Natural killer cell (primary cell): ENCODE measurements at regions not wholly inside any gene's neighbourhood (a gene's known extent, or its start where the extent isn't known, plus 50 kb on each side); places are given as distances from the start of the nearest gene placed in this dataset.

Experiments
- ATAC-seq, 3 donors: fragments of 150-1000 bp in 2 of 3; fragments of 200-7000 bp in 1 of 3; cut with Tn5 transposase; 1 replicate in 1 of 3; 2 replicates in 2 of 3; pipeline ENCODE4 v1.10.0; 2021; ENCODE audit warnings: mild to moderate bottlenecking in 2 of 3, moderate library complexity in 2 of 3
- DNase-seq, 2 donors: peaks; one replicate each; pipeline versions ENCODE4 v3.0.0 to v3.0.0-alpha.2; 2013 to 2021; ENCODE audit warnings: mixed read lengths in 1 of 2
- H3K27ac ChIP-seq: one replicate; pipeline ENCODE4 v1.5.1; 2013; ENCODE audit warnings: mild to moderate bottlenecking, low read length
- H3K27me3 ChIP-seq: one replicate; pipeline ENCODE4 v1.6.1; 2013; ENCODE audit warnings: low read length; ENCODE audit not compliant: control insufficient read depth, insufficient read depth
- H3K36me3 ChIP-seq: one replicate; pipeline ENCODE4 v1.6.1; 2013; ENCODE audit warnings: low read length; ENCODE audit not compliant: control insufficient read depth, insufficient read depth
- H3K4me1 ChIP-seq: one replicate; pipeline ENCODE4 v1.6.1; 2013; ENCODE audit warnings: low read length; ENCODE audit not compliant: control insufficient read depth, insufficient read depth
- H3K4me3 ChIP-seq: one replicate; pipeline ENCODE4 v1.5.1; 2013; ENCODE audit warnings: low read length
- H3K9me3 ChIP-seq: one replicate; pipeline ENCODE4 v1.6.1; 2013; ENCODE audit warnings: low read length; ENCODE audit not compliant: control insufficient read depth, insufficient read depth
- H3K27ac Mint-ChIP-seq, 2 donors: one replicate each; pipeline ENCODE4 v1.8.0; 2022; ENCODE audit warnings: mild to moderate bottlenecking in 2 of 2, mixed read lengths in 2 of 2, moderate library complexity in 1 of 2
- H3K27me3 Mint-ChIP-seq, 2 donors: one replicate each; pipeline ENCODE4 v1.8.0; 2022; ENCODE audit warnings: low read depth in 2 of 2, mixed read lengths in 2 of 2
- H3K36me3 Mint-ChIP-seq: one replicate; pipeline ENCODE4 v1.8.0; 2022; ENCODE audit warnings: mixed read lengths
- H3K4me1 Mint-ChIP-seq, 2 donors: one replicate each; pipeline ENCODE4 v1.8.0; 2022; ENCODE audit warnings: mixed read lengths in 2 of 2
- H3K4me3 Mint-ChIP-seq: one replicate; pipeline ENCODE4 v1.8.0; 2022; ENCODE audit warnings: mild to moderate bottlenecking, moderate library complexity, mixed read lengths
- H3K9me3 Mint-ChIP-seq, 2 donors: one replicate each; pipeline ENCODE4 v1.8.0; 2022; ENCODE audit warnings: mixed read lengths in 2 of 2
- WGBS: methylation state at CpG from one replicate; pipeline ENCODE4 v1.1.7; 2013; ENCODE audit warnings: missing lambda C conversion rate; ENCODE audit not compliant: insufficient coverage; 5-methylcytosine and 5-hydroxymethylcytosine counted together
- intact Hi-C: fragments of 100-400 bp; cut with micrococcal nuclease; formaldehyde crosslinking; loops from one replicate; pipeline ENCODE4 v1.14.2; 2022
- TF ChIP-seq, protein P1 (sequence below): fragments of 200-600 bp; IDR thresholded peaks from one replicate; pipeline ENCODE4 v1.8.0; 2022; ENCODE audit warnings: antibody characterized with exemption

GRCh38 chr15:45857291-45857690 lies 222.5 kb downstream of the SQOR start:
- intact Hi-C loops: no loop called here
- Histone ChIP-seq H3K4me1 (no peaks in the 10 kb centered on the region), H3K27ac (no peak overlapping the region), H3K4me3 (no peak overlapping the region), H3K27me3 (no peaks in the 10 kb centered on the region), H3K9me3 (no peaks in the 10 kb centered on the region), H3K36me3 (no peaks in the 10 kb centered on the region)
- Mint-ChIP-seq H3K36me3 (no peaks in the 10 kb centered on the region), H3K4me3 (no peak overlapping the region), H3K27me3 (no peaks in the 10 kb centered on the region), H3K9me3 (peaks cover 0 to 6% of the 10 kb centered on the region in 2 donors), H3K27ac (no peak overlapping the region), H3K4me1 (no peaks in the 10 kb centered on the region)
- WGBS: 72% methylated on average over 4 of the region's 5 CpGs
- DNase-seq (no peak), ATAC-seq (no peak)
- TF ChIP-seq, protein P1, sequence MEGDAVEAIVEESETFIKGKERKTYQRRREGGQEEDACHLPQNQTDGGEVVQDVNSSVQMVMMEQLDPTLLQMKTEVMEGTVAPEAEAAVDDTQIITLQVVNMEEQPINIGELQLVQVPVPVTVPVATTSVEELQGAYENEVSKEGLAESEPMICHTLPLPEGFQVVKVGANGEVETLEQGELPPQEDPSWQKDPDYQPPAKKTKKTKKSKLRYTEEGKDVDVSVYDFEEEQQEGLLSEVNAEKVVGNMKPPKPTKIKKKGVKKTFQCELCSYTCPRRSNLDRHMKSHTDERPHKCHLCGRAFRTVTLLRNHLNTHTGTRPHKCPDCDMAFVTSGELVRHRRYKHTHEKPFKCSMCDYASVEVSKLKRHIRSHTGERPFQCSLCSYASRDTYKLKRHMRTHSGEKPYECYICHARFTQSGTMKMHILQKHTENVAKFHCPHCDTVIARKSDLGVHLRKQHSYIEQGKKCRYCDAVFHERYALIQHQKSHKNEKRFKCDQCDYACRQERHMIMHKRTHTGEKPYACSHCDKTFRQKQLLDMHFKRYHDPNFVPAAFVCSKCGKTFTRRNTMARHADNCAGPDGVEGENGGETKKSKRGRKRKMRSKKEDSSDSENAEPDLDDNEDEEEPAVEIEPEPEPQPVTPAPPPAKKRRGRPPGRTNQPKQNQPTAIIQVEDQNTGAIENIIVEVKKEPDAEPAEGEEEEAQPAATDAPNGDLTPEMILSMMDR: no peak

DNA sequence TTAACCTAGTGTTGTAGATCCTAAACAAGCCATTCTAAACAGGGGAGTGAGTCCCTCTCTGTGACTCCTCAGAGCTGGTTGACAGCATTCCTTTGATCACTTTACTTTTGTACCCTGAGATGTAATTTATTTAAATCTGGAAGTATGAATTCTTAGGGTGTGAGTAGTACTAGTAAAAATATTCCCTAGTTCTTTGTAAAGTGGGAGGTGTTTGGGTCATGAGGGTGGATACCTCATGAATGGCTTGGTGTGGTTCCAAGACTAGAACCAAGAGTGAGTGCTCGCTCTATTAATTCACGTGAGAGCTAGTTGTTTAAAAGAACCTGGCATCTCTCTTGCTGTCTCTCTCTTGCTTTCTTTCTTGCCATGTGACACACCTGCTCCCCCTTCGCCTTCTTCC lies 223.7 kb downstream of the SQOR start:
- Mint-ChIP-seq H3K4me3 (no peak overlapping the region), H3K4me1 (no peaks in the 10 kb centered on the region), H3K27ac (no peak overlapping the region), H3K27me3 (no peaks in the 10 kb centered on the region), H3K9me3 (peaks cover 0 to 4% of the 10 kb centered on the region in 2 donors), H3K36me3 (no peaks in the 10 kb centered on the region)
- H3K36me3 ChIP-seq: no peaks in the 10 kb centered on the region
- no peak overlapping the region for H3K27ac ChIP-seq
- no peaks in the 10 kb centered on the region for H3K27me3 ChIP-seq
- H3K4me1 ChIP-seq: no peaks in the 10 kb centered on the region
- intact Hi-C loops: no loop called here
- DNase-seq (no peak), ATAC-seq (no peak)
- no peak overlapping the region for H3K4me3 ChIP-seq
- TF ChIP-seq, protein P1: no peak
- 71% methylated on average over 3 of the region's 3 CpGs for WGBS
- H3K9me3 ChIP-seq: no peaks in the 10 kb centered on the region

GRCh38 chr15:45862034-45862433 lies 227.2 kb downstream of the SQOR start:
- Mint-ChIP-seq H3K36me3 (no peaks in the 10 kb centered on the region), H3K4me1 (no peaks in the 10 kb centered on the region), H3K4me3 (no peak overlapping the region), H3K27ac (no peak overlapping the region), H3K9me3 (peaks cover 0 to 4% of the 10 kb centered on the region in 2 donors), H3K27me3 (peaks cover 0 to 6% of the 10 kb centered on the region in 2 donors)
- Histone ChIP-seq H3K27ac (no peak overlapping the region), H3K9me3 (no peaks in the 10 kb centered on the region), H3K4me1 (no peaks in the 10 kb centered on the region), H3K36me3 (no peaks in the 10 kb centered on the region), H3K4me3 (no peak overlapping the region), H3K27me3 (no peaks in the 10 kb centered on the region)
- TF ChIP-seq, protein P1: no peak
- DNase-seq: no peak
- intact Hi-C loops: no loop called here
- WGBS: 21% methylated on average over 1 of the region's 2 CpGs
- no peak for ATAC-seq

GRCh38 chr15:45863881-45864580 lies 229.2 kb downstream of the SQOR start:
- 90% methylated on average over 2 of the region's 2 CpGs for WGBS
- no peaks in the 10 kb centered on the region for H3K36me3 ChIP-seq
- TF ChIP-seq, protein P1: no peak
- no peak for ATAC-seq
- no peak for DNase-seq
- Mint-ChIP-seq H3K4me3 (no peak overlapping the region), H3K4me1 (no peaks in the 10 kb centered on the region), H3K27me3 (peaks cover 0 to 6% of the 10 kb centered on the region in 2 donors), H3K36me3 (no peaks in the 10 kb centered on the region), H3K9me3 (peaks cover 0 to 7% of the 10 kb centered on the region in 2 donors), H3K27ac (no peak overlapping the region)
- H3K9me3 ChIP-seq: no peaks in the 10 kb centered on the region
- no peaks in the 10 kb centered on the region for H3K4me1 ChIP-seq
- H3K27me3 ChIP-seq: no peaks in the 10 kb centered on the region
- intact Hi-C loops: no loop called here
- H3K4me3 ChIP-seq: no peak overlapping the region
- no peak overlapping the region for H3K27ac ChIP-seq
